IPS-15b (cell line): ENCODE measurements at regions not wholly inside any gene's neighbourhood (a gene's known extent, or its start where the extent isn't known, plus 50 kb on each side); places are given as distances from the start of the nearest gene placed in this dataset.

Experiments
- H3K27me3 ChIP-seq: one replicate; pipeline ENCODE4 v1.6.1; 2013; ENCODE audit warnings: low read length; ENCODE audit not compliant: control insufficient read depth, insufficient read depth
- H3K36me3 ChIP-seq: one replicate; pipeline ENCODE4 v1.6.1; 2013; ENCODE audit warnings: low read length; ENCODE audit not compliant: control insufficient read depth, insufficient read depth
- H3K4me1 ChIP-seq: one replicate; pipeline ENCODE4 v1.6.1; 2013; ENCODE audit warnings: mild to moderate bottlenecking, low read length; ENCODE audit not compliant: control insufficient read depth, insufficient read depth
- H3K4me3 ChIP-seq: one replicate; pipeline ENCODE4 v1.5.1; 2013; ENCODE audit warnings: low read depth, low read length
- H3K9ac ChIP-seq: one replicate; pipeline ENCODE4 v1.6.1; 2013; ENCODE audit warnings: low read depth, mild to moderate bottlenecking, low read length
- H3K9me3 ChIP-seq: one replicate; pipeline ENCODE4 v1.6.1; 2013; ENCODE audit warnings: mild to moderate bottlenecking, low read length; ENCODE audit not compliant: control insufficient read depth, insufficient read depth

DNA sequence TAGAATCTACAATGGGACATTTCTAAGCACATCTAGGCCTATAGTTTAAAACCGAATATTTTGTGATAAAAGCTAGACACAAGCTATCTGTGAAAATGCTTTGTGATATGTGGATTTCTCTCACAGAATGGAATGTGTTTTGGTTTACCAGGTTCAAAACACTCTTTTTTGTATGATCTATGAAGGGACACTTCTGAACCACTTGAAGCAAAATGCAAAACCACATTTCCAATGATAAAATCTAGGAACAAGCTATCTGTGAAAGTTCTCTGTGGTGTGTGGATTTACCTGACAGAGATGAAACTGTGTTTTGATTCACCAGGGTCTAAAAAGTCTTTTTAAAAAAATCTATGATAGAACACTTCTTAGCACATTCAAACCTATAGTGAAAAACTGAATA is 2192.4 kb downstream of the TP53TG3F start:
- Histone ChIP-seq H3K4me1 (no peaks in the 10 kb centered on the region), H3K9me3 (peaks cover 8% of the 10 kb centered on the region), H3K4me3 (no peak overlapping the region), H3K27me3 (no peaks in the 10 kb centered on the region), H3K9ac (no peak overlapping the region), H3K36me3 (no peaks in the 10 kb centered on the region)

DNA sequence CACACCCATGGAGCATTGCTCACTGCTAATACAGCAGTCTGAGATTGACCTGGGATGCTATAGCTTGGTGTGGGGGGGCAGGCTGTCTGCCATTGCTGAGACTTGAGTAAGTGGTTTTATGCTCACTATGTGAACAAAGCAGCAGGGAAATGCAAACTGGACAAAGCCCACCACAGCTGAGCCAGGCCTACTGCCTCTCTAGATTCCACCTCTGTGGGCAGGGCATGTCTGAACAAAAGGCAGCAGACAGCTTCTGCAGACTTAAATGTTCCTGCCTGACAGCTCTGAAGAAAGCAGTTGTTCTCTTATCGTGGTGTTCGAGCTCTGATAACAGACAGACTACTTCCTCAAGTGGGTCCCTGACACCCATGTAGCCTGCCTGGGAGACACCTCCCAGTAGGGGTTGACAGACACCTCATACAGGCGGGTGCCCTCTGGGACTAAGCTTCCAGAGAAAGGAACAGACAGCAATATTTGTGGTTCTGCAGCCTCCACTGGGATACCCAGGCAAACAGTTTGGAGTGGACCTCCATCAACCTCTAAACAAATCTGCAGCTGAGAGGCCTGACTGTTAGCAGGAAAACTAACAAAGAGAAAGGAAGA is 2204.8 kb downstream of the TP53TG3F start:
- Histone ChIP-seq H3K9me3 (peaks cover 24% of the 10 kb centered on the region), H3K4me1 (no peaks in the 10 kb centered on the region), H3K4me3 (no peak overlapping the region), H3K9ac (no peak overlapping the region), H3K27me3 (no peaks in the 10 kb centered on the region), H3K36me3 (no peaks in the 10 kb centered on the region)

DNA sequence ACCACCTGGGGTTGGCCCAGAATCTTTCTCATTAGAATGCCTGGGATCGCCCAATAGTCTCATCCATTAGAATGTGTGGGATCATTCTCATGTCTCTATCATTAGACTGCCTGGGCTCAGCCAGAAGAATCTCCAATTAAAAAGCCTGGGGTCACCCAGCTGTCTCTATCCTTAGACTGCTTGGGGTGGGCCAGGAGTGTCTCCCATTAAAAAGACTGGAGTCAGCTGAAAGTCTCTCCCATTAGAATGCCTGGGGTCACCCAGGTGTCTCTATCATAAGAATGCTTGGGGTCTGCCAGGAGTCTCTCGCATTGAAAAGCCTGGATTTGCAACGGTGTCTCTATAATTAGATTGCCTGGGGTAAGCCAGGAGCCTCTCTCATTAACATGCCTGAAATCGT is 2225.7 kb downstream of the TP53TG3F start:
- no peaks in the 10 kb centered on the region for H3K36me3 ChIP-seq
- peaks cover 5% of the 10 kb centered on the region for H3K9me3 ChIP-seq
- no peak overlapping the region for H3K4me3 ChIP-seq
- H3K27me3 ChIP-seq, result no peaks in the 10 kb centered on the region
- H3K9ac ChIP-seq, result no peak overlapping the region
- no peaks in the 10 kb centered on the region for H3K4me1 ChIP-seq

DNA sequence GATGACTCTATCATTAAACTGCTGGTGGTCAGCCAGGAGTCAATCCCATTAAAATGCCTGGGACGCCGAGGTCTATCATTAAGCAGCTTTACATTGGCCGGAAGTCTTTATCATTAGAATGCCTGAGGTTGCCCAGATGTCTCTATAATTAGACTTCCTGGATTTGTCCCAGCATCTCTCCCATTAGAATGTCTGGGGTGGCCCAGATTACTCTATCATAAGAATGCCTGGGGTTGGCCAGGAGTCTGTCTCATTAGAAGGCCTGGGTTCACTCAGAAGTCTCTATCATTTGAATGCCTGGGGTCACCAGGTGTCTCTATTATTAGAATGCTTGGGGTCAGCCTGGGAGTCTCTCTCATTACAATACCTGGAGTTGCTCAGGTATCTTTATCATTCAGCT is 2227.2 kb downstream of the TP53TG3F start:
- Histone ChIP-seq H3K9ac (no peak overlapping the region), H3K9me3 (peaks cover 3% of the 10 kb centered on the region), H3K4me1 (no peaks in the 10 kb centered on the region), H3K27me3 (no peaks in the 10 kb centered on the region), H3K36me3 (no peaks in the 10 kb centered on the region), H3K4me3 (no peak overlapping the region)

DNA sequence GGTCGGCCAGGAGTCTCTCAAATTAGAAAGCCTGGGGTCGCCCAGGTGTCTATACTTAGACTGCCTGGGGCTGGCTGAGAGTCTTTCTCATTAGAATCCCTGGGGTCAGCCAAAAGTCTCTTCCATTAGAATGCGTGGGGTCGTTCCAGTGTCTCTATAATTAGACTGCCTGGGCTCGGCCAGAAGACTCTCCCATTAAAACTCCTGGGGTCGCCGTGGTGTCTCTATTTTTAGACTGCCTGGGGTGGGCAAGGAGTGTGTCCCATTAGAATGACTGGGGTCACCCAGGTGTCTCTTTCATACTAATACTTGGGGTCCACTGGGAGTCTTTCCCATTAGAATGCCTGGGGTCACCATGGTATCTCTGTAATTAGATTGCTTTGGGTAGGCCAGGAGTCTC is 2227.7 kb downstream of the TP53TG3F start:
- Histone ChIP-seq H3K36me3 (no peaks in the 10 kb centered on the region), H3K4me3 (no peak overlapping the region), H3K4me1 (no peaks in the 10 kb centered on the region), H3K9me3 (peaks cover 3% of the 10 kb centered on the region), H3K9ac (no peak overlapping the region), H3K27me3 (no peaks in the 10 kb centered on the region)

DNA sequence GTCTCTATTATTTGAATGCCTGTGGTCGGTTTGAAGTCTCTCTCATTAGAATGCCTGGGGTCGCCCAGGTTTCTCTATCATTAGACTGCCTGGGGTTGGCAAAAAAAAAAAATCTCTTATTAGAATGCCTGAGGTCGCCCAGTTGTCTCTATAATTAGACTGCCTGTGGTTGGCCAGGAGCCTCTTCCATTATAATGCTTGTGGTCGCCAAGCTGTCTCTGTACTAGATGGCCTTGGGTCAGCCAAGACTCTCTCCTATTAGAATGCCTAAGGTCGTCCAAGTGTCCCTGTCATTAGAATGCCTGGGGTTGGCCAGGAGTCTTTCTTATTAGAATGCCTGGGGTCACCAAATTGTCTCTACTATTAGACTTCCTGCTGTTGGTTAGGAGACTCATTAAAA is 2228.4 kb downstream of the TP53TG3F start:
- Histone ChIP-seq H3K27me3 (no peaks in the 10 kb centered on the region), H3K9ac (no peak overlapping the region), H3K4me3 (no peak overlapping the region), H3K36me3 (no peaks in the 10 kb centered on the region), H3K4me1 (no peaks in the 10 kb centered on the region), H3K9me3 (peaks cover 3% of the 10 kb centered on the region)

DNA sequence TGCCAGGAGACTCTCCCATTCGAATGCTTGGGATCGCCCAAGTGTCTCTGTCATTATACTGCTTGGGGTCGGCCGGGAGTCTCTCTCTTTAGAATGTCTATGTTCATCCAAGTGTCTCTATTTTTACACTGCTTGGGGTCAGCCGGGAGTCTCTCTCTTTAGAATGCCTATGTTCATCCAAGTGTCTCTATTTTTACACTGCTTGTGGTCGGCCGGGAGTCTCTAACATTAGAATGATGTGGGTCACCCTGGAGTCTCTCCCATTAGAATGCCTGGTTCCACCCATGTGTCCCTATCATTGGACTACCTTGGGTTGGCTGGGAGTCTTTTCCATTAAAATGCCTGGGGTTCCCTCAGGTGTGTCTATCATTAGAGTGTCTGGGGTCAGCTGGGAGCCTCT is 2230.4 kb downstream of the TP53TG3F start:
- Histone ChIP-seq H3K27me3 (no peaks in the 10 kb centered on the region), H3K4me3 (no peak overlapping the region), H3K9ac (no peak overlapping the region), H3K36me3 (no peaks in the 10 kb centered on the region), H3K9me3 (peaks cover 3% of the 10 kb centered on the region), H3K4me1 (no peaks in the 10 kb centered on the region)

DNA sequence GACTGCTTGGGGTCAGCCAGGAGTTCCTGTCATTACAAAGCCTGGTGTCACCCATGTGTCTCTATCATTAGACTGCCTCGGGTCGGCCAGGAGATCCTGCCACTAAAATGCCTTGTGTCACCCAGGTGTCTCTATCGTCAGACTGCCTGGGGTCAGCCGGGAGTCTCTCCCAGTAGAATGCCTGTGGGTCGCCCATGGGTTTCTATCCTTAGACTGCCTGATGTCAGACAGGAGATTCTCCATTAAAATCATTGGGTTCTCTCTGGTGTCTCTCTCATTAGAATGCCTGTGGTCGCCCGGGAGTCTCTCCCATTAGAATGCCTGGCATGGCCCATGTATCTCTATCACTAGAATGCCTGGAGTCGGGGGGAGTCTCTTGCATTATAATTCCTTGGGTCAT is 2231.0 kb downstream of the TP53TG3F start:
- H3K4me1 ChIP-seq, result no peaks in the 10 kb centered on the region
- H3K36me3 ChIP-seq, result no peaks in the 10 kb centered on the region
- H3K9ac ChIP-seq, result no peak overlapping the region
- H3K27me3 ChIP-seq, result no peaks in the 10 kb centered on the region
- peaks cover 2% of the 10 kb centered on the region for H3K9me3 ChIP-seq
- no peak overlapping the region for H3K4me3 ChIP-seq

DNA sequence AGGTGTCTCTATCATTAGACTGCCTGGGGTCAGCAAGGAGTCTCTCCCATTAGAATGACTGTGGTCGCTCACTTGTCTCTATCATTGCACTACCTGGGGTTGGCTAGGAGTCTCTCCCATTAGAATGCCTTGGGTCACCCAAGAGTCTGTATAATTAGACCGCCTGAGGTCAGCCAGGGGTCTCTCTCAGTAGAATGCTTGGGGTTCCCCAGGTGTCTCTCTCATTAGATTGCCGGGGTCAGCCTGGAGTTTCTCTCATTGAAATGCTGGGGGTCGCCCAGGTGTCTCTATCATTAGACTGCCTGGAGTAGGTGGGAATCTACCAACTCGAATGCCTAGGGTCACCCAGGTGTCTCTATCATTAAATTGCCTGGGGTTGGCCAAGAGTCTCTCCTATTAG is 2231.6 kb downstream of the TP53TG3F start:
- Histone ChIP-seq H3K4me3 (no peak overlapping the region), H3K9me3 (peaks cover 6% of the 10 kb centered on the region), H3K36me3 (no peaks in the 10 kb centered on the region)

DNA sequence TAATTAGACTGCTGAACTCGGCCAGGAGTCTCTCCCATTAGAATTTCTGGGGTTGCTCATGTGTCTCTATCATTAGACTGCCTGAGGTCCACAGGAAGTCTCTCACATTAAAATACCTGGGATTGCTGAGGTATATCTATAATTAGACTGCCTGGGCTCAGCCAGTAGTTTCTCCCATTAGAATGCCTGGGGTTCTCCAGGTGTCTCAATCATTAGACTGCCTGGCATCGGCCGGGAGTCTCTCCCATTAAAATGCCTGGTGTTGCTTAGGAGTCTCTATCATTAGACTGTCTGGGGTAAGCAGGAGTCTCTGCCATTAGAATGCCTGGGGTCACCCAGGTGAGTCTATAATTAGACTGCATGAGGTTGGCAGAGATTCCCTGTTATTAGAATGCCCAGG is 2233.4 kb downstream of the TP53TG3F start:
- Histone ChIP-seq H3K4me3 (no peak overlapping the region), H3K4me1 (no peaks in the 10 kb centered on the region), H3K36me3 (no peaks in the 10 kb centered on the region), H3K9me3 (peaks cover 6% of the 10 kb centered on the region), H3K27me3 (no peaks in the 10 kb centered on the region), H3K9ac (no peak overlapping the region)

More for the DNA sequence above, 2231.6 kb downstream of the TP53TG3F start:
- no peaks in the 10 kb centered on the region for H3K4me1 ChIP-seq
- no peak overlapping the region for H3K9ac ChIP-seq
- H3K27me3 ChIP-seq, result no peaks in the 10 kb centered on the region

DNA sequence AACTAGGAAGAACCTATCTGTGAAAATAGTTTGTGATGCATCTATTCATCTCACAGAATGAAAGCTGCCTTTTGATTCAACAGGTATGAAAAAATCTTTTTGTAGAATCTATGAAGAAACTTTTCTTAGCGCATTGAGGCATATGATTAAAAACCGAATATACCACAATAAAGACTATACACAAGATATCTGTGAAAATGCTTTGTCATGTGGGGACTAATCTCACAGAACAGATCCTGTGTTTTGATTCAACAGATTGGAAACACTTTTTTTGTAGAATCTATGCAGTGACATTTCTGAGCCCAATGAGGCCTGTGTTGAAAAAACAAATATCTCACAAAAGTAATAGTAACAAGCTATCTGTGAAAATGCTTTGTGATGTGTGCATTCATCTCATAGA is 2247.5 kb downstream of the TP53TG3F start:
- no peak overlapping the region for H3K9ac ChIP-seq
- no peaks in the 10 kb centered on the region for H3K27me3 ChIP-seq
- peaks cover 31% of the 10 kb centered on the region for H3K9me3 ChIP-seq
- H3K36me3 ChIP-seq, result no peaks in the 10 kb centered on the region
- no peaks in the 10 kb centered on the region for H3K4me1 ChIP-seq
- H3K4me3 ChIP-seq, result no peak overlapping the region

DNA sequence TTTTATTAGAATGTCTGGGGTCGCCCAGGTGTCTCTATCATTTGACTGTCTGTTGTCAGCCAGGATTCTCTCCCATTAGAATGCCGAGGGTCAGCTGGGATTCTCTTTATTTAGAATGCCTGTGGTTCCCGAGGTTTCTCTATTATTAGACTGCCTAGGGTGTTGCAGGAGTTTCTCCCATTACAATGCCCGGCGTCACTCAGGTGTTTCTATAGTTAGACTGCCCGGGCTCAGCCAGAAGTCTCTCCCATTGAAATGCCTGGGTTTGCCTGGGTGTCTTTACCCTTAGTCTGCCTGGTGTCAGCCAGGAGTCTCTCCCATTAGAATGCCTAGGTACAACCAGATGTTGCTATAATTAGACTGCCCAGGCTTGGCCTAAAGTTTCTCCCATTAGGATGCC is 2252.0 kb downstream of the TP53TG3F start:
- Histone ChIP-seq H3K9me3 (peaks cover 17% of the 10 kb centered on the region), H3K36me3 (no peaks in the 10 kb centered on the region), H3K4me3 (no peak overlapping the region), H3K9ac (no peak overlapping the region), H3K4me1 (no peaks in the 10 kb centered on the region), H3K27me3 (no peaks in the 10 kb centered on the region)
